ENCODE measurements at regions not wholly inside any gene's neighbourhood (a gene's known extent, or its start where the extent isn't known, plus 50 kb on each side); places are given as distances from the start of the nearest gene placed in this dataset.
"Not testable (repeated sequence)": the region's sequence is repeated elsewhere in the genome, so short reads cannot be mapped to it uniquely, and the experiment has no call there.

DNA sequence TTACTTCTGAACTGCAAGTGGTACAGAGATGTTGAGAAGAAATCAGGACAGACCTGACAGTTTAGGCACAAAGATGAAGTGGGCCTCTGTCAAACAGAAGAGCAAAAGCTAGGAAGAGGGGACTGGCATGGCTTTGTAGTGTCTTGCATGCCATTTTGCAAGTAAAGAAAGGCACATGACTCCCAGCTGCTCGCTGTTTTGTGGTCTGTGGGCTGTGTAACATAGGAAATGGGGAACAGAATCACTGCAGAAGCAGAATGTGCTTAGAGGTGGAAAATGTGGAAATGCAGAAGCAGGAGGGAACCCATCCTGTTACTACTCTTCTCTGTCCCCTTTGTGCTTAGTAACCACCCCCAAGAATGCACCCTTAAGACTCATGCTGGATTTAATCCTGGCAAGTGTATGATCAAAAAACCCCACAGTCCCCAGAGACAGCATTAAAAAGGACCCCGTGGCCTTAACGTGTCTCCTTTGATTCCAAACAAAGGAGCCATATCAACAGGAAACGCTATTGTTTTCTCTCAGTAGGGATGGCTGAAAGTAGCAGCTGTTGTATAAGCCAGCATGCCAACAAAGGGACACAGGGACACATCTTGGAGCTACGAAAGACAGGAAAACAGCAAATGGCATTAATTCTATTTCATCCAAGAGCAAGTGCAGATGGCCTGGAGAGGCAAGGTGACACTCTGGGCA is 177.6 kb upstream of the GLRA2 start:
- DNase-seq (ENCODE audit: low spot score): no peak

DNA sequence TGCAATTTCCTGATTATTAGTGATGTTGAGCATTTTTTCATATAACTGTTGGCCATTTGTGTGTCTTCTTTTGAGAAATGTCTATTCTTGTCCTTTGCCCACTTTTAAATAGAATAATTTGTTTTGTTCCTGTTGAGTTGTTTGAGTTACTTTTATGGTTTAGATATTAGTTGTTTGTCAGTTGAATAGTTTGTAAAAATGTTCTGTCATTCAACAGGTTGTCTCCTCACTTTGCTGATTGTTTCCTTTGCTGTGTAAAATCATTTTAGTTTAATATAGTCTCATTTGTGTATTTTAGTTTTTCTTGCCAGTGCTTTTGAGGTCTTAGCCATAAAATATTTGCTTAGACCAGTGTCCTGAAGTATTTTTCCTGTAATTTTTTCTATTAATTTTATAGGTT is 181.8 kb upstream of the GLRA2 start:
- no peak for DNase-seq (ENCODE audit: low spot score)

DNA sequence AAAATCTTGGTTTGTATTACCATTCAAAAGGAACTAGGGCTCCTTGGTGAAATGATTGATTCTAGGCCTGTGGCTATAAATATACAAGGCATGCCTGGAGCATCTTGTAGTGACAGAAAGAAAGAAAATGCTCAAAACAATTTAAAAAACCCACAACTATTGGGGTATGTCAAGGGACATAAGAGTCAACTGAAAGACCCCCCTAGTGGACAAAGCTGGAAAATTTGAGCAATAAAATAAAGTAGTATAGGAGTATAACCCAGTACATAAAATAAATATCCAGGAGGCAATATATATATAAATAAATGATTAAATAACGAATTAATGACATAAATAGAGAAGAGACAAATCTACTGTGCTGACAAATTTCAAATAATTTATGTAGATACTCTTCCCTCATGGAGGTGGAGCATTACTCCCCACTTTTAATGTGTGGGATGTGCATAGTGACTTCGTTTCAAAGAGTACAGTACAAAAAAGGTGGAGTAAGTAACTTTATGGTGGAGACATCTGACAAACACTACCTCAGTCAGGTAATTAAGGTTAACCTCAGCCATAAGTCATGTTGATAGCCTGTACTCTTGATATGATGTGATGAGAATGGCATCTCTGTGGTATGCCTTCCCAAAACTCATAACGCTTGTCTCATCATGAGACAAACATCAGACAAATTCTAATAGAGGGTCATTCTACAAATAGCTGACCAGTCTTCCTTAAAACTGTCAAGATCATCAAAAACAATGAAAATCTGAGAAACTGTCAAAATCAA is 185.0 kb upstream of the GLRA2 start:
- no peak for DNase-seq (ENCODE audit: low spot score)

DNA sequence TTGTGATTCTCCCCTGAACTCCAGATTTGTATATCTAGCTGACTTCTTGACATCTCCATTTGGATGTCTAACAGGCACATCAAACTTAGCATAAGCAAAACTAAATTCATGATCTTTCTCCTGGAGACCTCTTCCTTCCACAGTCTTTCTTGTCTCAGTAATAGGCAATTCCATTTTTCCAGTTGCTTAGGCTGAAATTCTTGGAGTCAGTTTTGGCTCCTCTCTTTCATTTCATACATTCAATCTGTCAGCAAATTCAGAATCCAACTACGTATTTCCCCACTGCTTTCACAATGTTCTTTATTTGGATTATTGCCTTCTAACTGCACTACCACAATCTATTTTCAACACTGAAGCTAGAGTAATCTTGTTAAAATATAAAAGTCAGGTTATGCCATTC is 219.9 kb upstream of the GLRA2 start:
- DNase-seq (ENCODE audit: low spot score): no peak

DNA sequence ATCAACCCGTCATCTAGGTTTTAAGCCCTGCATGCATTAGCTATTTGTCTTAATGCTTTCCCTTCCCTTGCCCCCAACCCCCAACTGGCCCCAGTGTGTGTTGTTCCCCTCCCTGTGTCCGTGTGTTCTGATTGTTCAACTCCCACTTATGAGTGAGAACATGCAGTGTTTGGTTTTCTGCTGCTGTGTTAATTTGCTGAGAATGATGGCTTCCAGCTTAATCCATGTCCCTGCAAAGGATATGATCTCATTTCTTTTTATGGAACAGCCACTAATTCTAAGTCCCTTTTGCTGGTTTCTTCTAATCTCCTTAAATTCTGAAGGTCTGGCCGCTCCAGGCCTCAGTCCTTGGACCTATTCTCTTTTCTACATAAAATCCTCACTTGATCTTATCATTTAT is 220.4 kb upstream of the GLRA2 start:
- not testable (repeated sequence) for DNase-seq (ENCODE audit: low spot score)

DNA sequence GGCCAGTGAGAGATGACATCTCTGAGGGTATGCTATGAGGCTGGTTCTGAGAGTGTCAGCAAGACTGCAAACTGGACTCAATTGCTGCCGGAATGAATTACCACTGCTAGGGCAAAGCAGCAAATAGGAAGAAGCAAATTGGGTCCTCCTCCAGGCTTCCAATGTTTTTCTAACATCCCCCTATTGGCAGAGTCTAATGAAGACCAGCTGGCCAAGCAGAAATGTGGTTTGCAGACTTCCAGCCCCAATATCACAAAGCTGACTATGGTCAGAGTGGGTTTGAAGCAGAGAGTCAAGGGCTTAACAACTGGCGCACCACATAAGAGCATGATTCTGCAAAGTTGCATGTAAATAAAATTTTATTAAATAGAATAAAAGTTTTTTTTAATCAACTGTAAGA is 225.4 kb upstream of the GLRA2 start:
- no peak for DNase-seq (ENCODE audit: low spot score)

DNA sequence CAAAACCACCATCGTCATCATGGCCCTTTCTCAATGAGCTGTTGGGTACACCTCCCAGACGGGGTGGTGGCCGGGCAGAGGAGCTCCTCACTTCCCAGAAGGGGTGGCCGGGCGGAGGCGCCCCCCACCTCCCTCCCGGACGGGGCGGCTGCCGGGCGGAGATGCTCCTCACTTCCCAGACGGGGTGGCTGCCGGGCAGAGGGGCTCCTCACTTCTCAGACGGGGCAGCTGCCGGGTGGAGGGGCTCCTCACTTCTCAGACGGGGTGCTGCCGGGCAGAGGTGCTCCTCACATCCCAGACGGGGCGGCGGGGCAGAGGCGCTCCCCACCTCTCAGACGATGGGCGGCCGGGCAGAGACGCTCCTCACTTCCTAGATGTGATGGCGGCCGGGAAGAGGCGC is 226.8 kb upstream of the GLRA2 start:
- not testable (repeated sequence) for DNase-seq (ENCODE audit: low spot score)

DNA sequence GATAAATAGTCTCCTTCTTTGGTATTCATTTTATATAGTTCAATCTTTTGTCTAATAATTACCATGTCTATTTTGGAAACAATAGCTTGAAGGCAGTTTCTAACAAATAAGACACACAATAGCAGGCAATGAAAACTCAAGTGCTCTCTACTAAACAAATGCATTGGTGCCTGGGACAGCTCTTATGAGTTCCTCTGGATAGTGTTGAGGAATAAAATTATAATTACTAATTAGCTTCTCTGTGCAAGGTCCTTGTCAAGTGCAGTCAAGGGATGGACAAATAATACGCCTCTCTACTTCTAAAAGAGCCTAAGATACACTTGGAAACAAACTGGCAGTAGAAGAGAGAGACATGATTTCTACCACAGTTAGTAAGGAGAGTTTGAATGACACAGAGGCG is 229.0 kb upstream of the GLRA2 start:
- DNase-seq (ENCODE audit: low spot score): no peak

DNA sequence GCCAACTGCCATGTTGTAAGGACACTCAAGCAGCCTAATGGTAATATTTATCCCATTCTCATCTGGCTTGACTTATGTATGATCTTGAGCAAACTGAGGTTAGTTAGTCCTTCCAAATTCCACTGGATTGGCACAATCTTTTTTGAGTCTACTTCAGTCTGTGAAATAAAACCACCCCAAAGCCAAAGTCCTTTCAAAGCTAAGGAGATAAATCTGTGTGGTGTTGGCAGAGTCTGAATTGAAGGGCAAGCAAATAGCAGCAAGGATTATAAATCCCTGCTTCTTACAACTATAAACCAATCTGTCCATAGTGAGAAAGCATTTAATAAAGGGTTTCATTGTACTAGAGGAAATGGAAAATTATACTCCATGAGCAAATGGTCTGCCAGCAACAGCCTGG is 233.9 kb upstream of the GLRA2 start:
- no peak for DNase-seq (ENCODE audit: low spot score)

DNA sequence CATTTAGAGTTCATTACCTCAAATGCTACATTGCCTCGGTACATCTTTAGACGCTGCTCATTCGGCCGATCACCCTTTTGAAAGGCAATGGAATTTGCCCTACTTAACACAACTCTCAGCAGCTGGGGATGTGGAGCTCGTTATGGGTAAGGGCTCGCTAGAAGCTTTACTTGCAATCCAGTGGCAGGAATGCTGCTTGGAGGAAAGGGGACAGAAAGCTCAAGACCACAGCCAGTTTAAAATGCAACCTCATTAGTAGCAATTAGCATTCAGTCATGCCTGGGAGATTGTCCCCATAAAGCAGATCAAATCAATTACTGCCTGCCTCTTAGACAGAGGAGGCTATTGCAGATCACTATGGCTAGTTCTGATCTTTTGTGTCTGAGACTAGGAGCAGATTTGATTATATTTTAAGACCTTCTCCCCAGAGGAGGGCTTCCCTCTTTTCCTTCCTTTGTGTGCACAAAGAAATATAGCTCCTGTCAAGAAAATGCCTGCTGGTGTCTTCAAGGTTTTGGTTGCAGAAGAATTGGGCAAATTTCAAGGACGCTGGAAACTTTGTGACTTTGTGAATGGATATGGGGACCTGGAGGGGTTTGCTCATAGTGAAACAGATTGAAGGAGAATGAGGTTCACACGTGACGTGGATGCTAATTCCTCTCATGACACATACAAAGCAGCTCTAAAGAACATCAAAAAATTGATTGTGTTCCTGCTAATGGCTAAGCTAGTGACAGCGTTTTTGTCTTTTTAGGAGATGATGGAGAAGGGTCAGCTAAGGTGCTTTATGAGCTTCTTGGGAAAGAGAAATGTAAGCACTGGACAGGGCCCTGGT is 237.5 kb upstream of the GLRA2 start:
- no peak for DNase-seq (ENCODE audit: low spot score)

DNA sequence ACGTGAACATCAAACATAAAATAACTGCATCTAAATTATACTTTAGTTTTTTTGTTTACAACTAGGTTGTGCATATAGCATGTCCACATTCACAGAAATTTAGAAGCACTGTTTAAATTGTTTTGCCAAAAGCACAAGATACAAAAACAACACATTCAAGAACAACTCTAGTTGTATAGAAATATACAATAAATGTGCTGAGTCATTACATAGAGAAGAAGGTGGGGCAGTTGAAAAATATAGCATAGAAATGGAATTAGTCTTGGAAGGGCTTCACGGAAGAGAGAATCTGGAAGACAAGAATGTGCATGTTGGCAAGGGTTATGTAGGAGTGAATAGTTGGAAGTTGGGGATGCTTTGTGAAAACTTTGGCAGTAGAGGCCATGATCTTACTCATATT is 239.0 kb upstream of the GLRA2 start:
- no peak for DNase-seq (ENCODE audit: low spot score)

DNA sequence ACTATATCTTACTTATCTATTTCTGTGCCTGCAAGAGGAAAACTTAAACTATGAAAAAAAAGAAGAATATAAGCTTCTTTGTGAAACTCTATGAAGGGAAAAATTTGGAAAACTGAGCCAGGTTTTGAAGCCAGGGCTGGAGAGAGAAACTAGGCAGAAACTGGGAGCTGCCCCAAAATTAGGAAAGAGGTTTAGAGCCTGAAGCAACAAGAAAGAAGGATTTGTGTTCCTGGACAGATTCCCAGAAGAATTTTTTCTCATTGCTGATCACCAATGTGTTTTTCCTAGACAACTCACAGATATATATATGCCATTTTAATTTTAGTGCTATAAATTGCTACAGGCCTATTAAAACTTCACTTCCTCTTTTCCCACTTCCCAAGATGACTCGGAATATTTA is 245.0 kb upstream of the GEMIN8 start:
- peak; percentile 3 for DNase-seq (ENCODE audit: low spot score)

DNA sequence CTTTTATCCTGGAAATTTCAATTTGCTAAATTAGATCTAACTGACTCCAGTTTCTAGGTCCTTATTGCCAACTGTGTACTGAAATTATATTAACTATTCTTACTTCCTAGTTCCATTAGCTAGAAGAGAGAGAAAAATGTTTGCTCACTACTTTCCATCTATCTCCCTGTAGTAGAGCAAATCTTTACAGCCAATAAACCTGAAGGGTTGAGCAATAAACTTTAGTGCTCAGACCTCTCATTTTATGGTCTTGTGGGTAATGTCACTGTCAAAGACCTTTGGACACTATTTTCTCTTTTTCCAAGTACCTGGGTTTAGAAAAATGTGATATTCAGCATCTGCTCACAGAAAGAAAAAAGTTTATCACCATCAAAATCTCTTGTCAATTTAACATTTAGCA is 237.5 kb upstream of the GEMIN8 start:
- no peak for DNase-seq (ENCODE audit: low spot score)

DNA sequence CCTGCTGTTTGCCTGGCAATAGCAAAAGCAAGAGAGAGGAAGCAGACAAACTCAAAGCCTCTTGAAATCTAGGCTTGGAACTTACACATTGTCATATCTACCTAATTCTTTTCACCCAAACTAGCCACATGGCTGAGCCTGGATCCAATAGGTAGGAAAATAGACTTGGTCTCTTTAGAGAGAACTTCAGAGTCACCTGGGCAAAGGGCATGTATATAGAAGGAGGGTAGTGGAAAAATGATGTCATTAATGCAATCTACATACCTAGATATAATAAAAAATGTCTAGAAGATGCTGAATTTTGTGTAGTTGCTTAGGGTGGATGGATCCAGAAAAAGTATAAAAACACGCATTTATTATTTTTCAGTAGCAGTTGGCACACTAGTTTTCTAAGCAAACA is 237.0 kb upstream of the GEMIN8 start:
- no peak for DNase-seq (ENCODE audit: low spot score)

DNA sequence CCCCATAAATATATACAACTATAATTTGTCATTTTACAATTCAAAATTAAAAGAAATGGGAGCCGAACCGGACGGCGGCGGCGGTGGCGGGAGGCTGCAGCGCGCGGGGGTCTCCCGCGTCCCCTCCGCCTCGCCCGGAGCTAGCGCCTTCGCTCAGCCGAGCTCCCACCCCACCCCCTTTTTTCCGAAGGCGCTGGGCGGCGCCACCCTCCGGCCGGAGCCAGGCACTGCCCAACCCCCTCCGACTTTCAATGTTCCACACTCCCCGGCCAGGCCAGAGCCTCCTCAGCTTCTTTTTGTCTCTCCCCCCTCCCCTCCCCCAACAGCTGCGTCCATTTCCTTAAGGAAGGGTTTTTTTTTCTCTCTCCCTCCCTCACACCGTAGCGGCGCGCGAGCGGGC is 214.1 kb upstream of the GEMIN8 start:
- no peak for DNase-seq (ENCODE audit: low spot score)

DNA sequence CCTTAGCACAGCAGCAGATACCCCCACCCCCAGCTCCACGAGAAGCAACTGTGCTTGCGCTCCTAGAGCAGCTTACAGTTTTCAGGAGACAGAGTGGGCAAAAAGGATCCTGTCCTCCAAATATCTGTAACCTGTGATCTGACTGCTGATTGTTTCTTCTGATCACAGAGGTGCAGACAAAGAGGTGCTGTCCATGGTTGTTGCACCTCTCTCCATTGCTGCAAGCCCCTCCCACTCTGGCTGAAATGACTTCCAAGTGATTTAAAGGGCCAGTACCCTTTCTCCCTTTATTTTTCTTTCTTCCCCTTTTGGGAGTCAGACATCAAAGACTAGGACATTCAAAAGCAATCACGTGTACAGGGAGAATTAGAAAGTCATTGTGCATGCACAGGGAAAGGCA is 205.3 kb upstream of the GEMIN8 start:
- DNase-seq (ENCODE audit: low spot score): no peak

DNA sequence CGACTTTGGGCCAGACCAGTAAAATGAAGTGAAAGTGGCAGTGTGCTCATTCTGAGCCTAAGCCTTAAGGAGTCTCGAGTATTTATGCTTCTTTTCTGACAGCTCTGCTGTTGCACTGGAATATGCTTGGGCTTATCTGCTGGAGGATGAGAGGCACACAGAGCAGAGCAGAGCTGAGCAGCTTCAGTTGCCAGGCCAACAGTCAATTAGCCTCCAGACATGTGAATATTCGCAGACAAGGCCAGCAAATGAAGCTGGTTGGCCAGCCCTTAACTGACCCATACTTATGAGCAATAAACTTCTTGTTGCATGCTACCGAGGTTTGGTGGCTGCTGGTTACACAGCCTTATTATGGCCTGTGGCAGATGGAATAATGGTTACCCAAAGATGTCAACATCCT is 203.0 kb upstream of the GEMIN8 start:
- no peak for DNase-seq (ENCODE audit: low spot score)

DNA sequence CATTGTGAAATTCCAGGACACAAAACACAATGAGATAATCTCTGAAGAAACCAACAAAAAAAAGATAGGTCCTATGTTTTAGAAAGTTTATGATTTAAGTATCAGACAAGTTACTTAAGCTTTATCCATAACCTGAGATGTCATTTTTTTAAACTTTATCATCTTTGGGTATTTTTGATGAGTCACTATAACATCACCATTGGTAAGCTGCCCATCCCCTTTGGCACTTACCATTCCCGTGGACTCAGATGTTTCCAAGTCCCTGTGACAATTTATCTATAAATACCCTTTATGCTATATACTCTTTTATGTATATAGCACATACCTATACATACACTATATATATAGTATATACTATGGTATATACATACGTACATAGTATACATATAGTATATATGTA is 198.9 kb upstream of the GEMIN8 start:
- DNase-seq (ENCODE audit: low spot score): no peak

DNA sequence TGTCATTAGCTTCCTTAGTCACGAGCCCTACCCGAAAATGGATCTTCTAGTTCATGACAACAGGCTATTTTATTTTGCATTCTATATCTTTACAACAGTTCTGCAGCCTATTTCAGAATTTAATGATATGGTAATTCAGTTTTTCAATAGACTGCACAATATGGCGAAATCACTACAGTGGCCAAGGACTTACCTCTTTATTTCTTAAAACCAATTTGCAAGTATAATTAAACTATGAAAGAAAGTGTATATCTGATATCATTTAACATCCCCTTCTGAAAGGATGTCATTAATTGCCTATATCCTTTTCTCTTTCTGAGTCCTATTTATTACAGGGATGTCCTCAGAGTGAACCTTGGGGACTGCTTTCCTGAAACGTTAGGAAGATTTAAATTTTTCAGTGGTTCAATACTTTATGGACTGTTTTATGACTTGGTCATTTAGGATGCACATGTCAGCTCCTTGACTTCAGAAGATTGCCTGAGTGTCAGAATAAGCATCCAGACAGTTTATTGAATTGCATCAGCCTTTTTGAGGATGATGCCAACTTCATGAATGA is 190.8 kb upstream of the GEMIN8 start:
- DNase-seq (ENCODE audit: low spot score): no peak

DNA sequence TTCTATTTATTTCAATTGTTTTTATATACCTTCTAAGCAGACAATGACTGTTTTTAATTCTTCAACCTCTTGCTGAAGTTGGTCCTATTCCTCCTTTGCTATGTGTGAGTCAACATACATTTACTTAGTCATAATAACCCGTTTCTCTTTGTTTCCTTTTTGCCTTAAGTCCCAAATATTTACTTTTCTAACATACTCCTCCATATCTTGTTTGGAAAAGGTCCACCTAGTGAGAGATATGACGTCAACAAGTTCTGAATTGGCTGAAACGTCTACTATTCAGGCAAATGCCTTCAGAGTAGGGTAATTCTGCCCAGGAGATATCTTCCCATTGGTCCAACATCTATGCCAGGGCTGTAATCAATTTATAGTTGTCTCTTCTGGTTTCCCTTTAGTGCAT is 179.3 kb upstream of the GEMIN8 start:
- DNase-seq (ENCODE audit: low spot score): no peak

DNA sequence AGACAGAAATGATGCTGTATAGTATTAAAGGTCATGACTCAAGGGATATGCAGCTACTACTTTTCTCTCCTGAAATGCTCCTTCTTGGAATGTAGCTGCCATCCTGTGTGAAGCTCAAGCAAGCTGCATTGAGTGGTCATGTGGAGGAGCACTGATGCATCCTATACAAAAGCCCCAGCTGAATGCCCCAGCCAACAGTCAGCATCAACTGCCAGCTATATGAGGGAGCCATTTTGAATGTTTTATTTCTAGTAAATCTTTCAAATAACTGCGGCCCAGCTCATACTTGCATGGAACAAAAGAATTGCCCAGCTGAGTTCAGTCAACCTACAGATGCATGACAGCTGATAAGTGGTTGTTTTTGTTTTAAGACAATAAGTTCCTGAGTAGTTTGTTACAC is 165.0 kb upstream of the GEMIN8 start:
- no peak for DNase-seq (ENCODE audit: low spot score)

DNA sequence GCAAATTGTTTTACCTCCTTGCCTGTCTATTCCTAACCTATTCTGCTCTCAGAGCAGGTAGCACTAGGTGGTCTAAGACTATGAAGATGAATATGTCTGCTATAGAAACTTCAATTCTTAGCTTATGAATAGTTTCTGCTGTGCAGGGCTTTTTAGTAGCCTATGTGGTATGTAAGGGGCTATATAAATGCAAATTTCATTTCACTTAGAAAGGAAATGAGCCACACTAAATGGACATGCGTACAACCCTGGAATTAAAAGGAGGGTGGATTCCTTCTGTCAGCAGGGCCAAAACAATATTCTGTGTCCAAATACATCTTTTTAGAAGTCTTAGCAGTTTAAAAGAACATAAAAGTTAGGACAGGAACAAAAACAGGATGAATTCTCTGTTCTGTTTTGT is 163.9 kb upstream of the GEMIN8 start:
- DNase-seq (ENCODE audit: low spot score): no peak

DNA sequence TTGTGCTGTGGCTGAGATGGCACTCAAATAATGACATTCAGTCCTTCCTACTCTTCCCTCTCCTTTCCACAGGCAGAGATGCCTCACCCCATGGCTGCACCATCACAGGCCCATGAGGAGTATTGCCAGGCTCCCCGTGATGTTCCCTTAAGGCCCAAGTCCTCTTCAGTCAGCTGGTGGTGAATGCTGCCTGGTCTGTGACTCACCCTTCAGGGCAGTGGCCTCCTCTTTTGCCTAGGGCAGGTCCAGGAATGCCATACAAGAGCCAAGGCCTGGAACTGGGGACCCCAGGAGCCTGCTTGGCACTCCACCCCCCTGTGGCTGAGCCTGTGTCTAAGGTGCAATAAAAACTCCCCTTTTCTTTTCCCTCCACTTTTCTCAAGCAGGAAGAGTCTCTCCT is 144.2 kb upstream of the GEMIN8 start:
- no peak for DNase-seq (ENCODE audit: low spot score)

Data from putamen (tissue), 1 donor.